SK-N-SH (cell line): ENCODE measurements at regions not wholly inside any gene's neighbourhood (a gene's known extent, or its start where the extent isn't known, plus 50 kb on each side); places are given as distances from the start of the nearest gene placed in this dataset.

ENCODE experiments used
- CTCF ChIA-PET: fragments of 300-600, 350-600 bp; formaldehyde crosslinking; extraction: SDS; loops from one replicate; lab custom pipeline; 2021; lab: Yijun Ruan, JAX
- POLR2A ChIA-PET: fragments of 350-600 bp; sonication (Branson Sonifier 250); formaldehyde crosslinking; extraction: SDS; loops from one replicate; lab custom pipeline; 2020; ENCODE audit warnings: antibody characterized with exemption, inconsistent platforms; lab: Yijun Ruan, JAX
- DNase-seq: peaks from one replicate; pipeline ENCODE4 v3.0.0; 2012
- H2AFZ ChIP-seq: fragments of 200-600 bp; sonication (generic); 2 replicates; pipeline ENCODE4 v1.8.1; 2016; ENCODE audit warnings: antibody characterized with exemption, mild to moderate bottlenecking, low read depth
- H3F3A ChIP-seq: fragments of 200-600 bp; sonication (generic); replicated peaks from 2 replicates; pipeline ENCODE3; 2016; ENCODE audit warnings: antibody characterized with exemption, mild to moderate bottlenecking; ENCODE audit not compliant: insufficient read depth
- H3K27ac ChIP-seq, 2 experiments: fragments of 200-500 bp in 1 of 2; fragments of 200-600 bp in 1 of 2; sonication (Bioruptor generic) in 1 of 2; sonication (generic), shearing (Covaris generic) in 1 of 2; 2 replicates each; pipeline versions ENCODE4 v1.5.1 to v1.6.1; 2014 to 2016; ENCODE audit warnings: low read depth in 2 of 2, inconsistent platforms in 1 of 2, low read length in 1 of 2, mild to moderate bottlenecking in 1 of 2, mixed read lengths in 1 of 2
- H3K27me3 ChIP-seq: fragments of 200-600 bp; sonication (generic), shearing (Covaris generic); 2 replicates; pipeline ENCODE4 v1.6.1; 2016; ENCODE audit warnings: mixed run types; ENCODE audit not compliant: insufficient read depth
- H3K36me3 ChIP-seq, 2 experiments: fragments of 200-500 bp in 1 of 2; fragments of 200-600 bp in 1 of 2; sonication (Bioruptor generic) in 1 of 2; sonication (generic) in 1 of 2; replicated peaks in 1 of 2; 2 replicates each; pipeline versions ENCODE3 to v1.5.1; 2014 to 2016; ENCODE audit warnings: low read length in 1 of 2, mild to moderate bottlenecking in 1 of 2; ENCODE audit not compliant: insufficient read depth in 2 of 2, control insufficient read depth in 1 of 2
- H3K4me1 ChIP-seq, 2 experiments: fragments of 200-500 bp in 1 of 2; fragments of 200-600 bp in 1 of 2; sonication (Bioruptor generic) in 1 of 2; sonication (generic), shearing (Covaris generic) in 1 of 2; 2 replicates each; pipeline versions ENCODE4 v1.5.1 to v1.6.1; 2014 to 2016; ENCODE audit warnings: low read depth in 1 of 2, low read length in 1 of 2, mixed run types in 1 of 2; ENCODE audit not compliant: insufficient read depth in 2 of 2, control insufficient read depth in 1 of 2
- H3K4me2 ChIP-seq: fragments of 200-600 bp; sonication (generic), shearing (Covaris generic); 2 replicates; pipeline ENCODE4 v1.6.1; 2017; ENCODE audit warnings: mixed run types
- H3K4me3 ChIP-seq, 2 experiments: fragments of 200-500 bp in 1 of 2; fragments of 200-600 bp in 1 of 2; sonication (Bioruptor generic) in 1 of 2; sonication (generic), shearing (Covaris generic) in 1 of 2; 2 replicates each; pipeline versions ENCODE4 v1.5.1 to v1.8.1; 2014 to 2016; ENCODE audit warnings: low read depth in 2 of 2, inconsistent platforms in 1 of 2, low read length in 1 of 2, mild to moderate bottlenecking in 1 of 2, mixed read lengths in 1 of 2, moderate library complexity in 1 of 2
- H3K79me2 ChIP-seq: fragments of 200-600 bp; sonication (generic); 2 replicates; pipeline ENCODE4 v1.8.1; 2017; ENCODE audit warnings: mild to moderate bottlenecking; ENCODE audit not compliant: insufficient read depth
- H3K9ac ChIP-seq: fragments of 200-600 bp; sonication (generic); 2 replicates; pipeline ENCODE4 v1.6.1; 2017; ENCODE audit warnings: mixed run types
- H3K9me2 ChIP-seq: fragments of 200-600 bp; sonication (generic); 2 replicates; pipeline ENCODE4 v1.6.1; 2017; ENCODE audit warnings: mixed run types
- H3K9me3 ChIP-seq: fragments of 200-600 bp; sonication (generic); 2 replicates; pipeline ENCODE4 v1.6.1; 2017; ENCODE audit warnings: mixed run types, mild to moderate bottlenecking, moderate library complexity
- H4K20me1 ChIP-seq: fragments of 200-600 bp; sonication (generic); 2 replicates; pipeline ENCODE4 v1.6.1; 2017; ENCODE audit warnings: mild to moderate bottlenecking, mixed run types; ENCODE audit not compliant: insufficient read depth
- FOXJ3 ChIP-seq: sonication (generic); formaldehyde crosslinking; IDR thresholded peaks from 2 replicates; pipeline ENCODE4 v1.5.1; 2020; ENCODE audit warnings: mild to moderate bottlenecking, missing genetic modification reagents
- FOXM1 ChIP-seq: IDR thresholded peaks from 2 replicates; pipeline ENCODE4 v1.4.0; 2012; ENCODE audit warnings: low read depth, mild to moderate bottlenecking
- GABPA ChIP-seq: IDR thresholded peaks from 2 replicates; pipeline ENCODE4 v1.4.0; 2012; ENCODE audit warnings: low read depth, mild to moderate bottlenecking
- JUND ChIP-seq: IDR thresholded peaks from 2 replicates; pipeline ENCODE4 v1.4.0; 2012
- MEF2A ChIP-seq: IDR thresholded peaks from 2 replicates; pipeline ENCODE4 v1.4.0; 2012; ENCODE audit warnings: low read depth, borderline replicate concordance
- NRF1 ChIP-seq: IDR thresholded peaks from 2 replicates; pipeline ENCODE4 v1.6.1; 2012; ENCODE audit warnings: low read depth, mild to moderate bottlenecking, low read length
- POLR2AphosphoS5 ChIP-seq: IDR thresholded peaks from 2 replicates; pipeline ENCODE4 v1.6.1; 2012; ENCODE audit warnings: low read depth, low read length
- RAD21 ChIP-seq: IDR thresholded peaks from 2 replicates; pipeline ENCODE4 v1.6.1; 2012; ENCODE audit warnings: mild to moderate bottlenecking, low read length
- SIN3A ChIP-seq: IDR thresholded peaks from 2 replicates; pipeline ENCODE4 v1.6.1; 2012; ENCODE audit warnings: low read depth, mild to moderate bottlenecking, low read length, moderate library complexity, borderline replicate concordance
- TCF12 ChIP-seq: IDR thresholded peaks from 2 replicates; pipeline ENCODE4 v1.4.0; 2012
- TEAD4 ChIP-seq: IDR thresholded peaks from 2 replicates; pipeline ENCODE4 v1.4.0; 2012; ENCODE audit warnings: mild to moderate bottlenecking, borderline replicate concordance; ENCODE audit not compliant: insufficient read depth
- YY1 ChIP-seq: IDR thresholded peaks from 2 replicates; pipeline ENCODE4 v1.4.0; 2012; ENCODE audit warnings: low read depth, mild to moderate bottlenecking
- WGBS: methylation state at CpG from one replicate; pipeline ENCODE4 v1.1.6; 2017; ENCODE audit warnings: low lambda C conversion rate; 5-methylcytosine and 5-hydroxymethylcytosine counted together
- TF ChIP-seq, protein P1 (sequence below): fragments of 150-350 bp; IDR thresholded peaks from 2 replicates; pipeline ENCODE4 v1.6.1; 2017; ENCODE audit warnings: antibody characterized with exemption, low read length, low read depth, borderline replicate concordance
- TF ChIP-seq, protein P2 (sequence below): IDR thresholded peaks from 2 replicates; pipeline ENCODE4 v1.4.0; 2012; ENCODE audit warnings: low read depth
- TF ChIP-seq, protein P3 (sequence below): IDR thresholded peaks from 2 replicates; pipeline ENCODE4 v1.4.0; 2012; ENCODE audit warnings: low read depth, borderline replicate concordance

DNA sequence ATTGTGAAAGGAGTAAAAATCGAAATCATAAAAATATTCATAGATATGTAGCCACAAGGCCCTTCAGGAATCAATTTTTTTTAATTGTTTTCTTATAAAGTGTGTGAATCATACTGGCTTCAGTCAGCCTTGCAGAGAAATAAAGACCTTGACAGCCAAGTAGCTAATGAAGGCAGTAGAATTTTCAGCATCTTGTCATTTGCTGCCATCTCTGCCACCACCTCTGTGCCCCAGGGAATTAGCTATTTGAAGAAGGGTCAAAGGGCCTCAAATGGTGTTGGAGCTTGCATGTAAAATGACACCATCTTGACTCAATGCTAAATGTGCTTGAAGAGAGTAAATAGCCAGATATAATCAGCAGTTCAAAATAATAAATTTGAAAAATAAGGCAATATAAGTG lies 359.4 kb upstream of the DCN start:
- no peak overlapping the region for H3K9ac ChIP-seq
- no peaks in the 10 kb centered on the region for H3K36me3 ChIP-seq
- H3K27me3 ChIP-seq: no peaks in the 10 kb centered on the region
- H3K79me2 ChIP-seq: no peaks in the 10 kb centered on the region
- no peaks in the 10 kb centered on the region for H3K9me2 ChIP-seq
- no peaks in the 10 kb centered on the region for H3F3A ChIP-seq
- CTCF ChIA-PET: no interaction called here
- H3K4me2 ChIP-seq: no peak overlapping the region
- H3K4me3 ChIP-seq: no peak overlapping the region
- H2AFZ ChIP-seq: no peak overlapping the region
- TF ChIP-seq RAD21: no peak
- no peak for TF ChIP-seq YY1
- TF ChIP-seq MEF2A: no peak
- TF ChIP-seq TCF12: no peak
- TF ChIP-seq FOXM1: no peak
- no peak for TF ChIP-seq POLR2AphosphoS5
- TF ChIP-seq, all 33 proteins: peak for 0
- POLR2A ChIA-PET: no interaction called here
- no peaks in the 10 kb centered on the region for H4K20me1 ChIP-seq
- no peak overlapping the region for H3K27ac ChIP-seq
- WGBS: 6% methylated on average over 1 of the region's 1 CpG
- no peak for DNase-seq
- no peaks in the 10 kb centered on the region for H3K9me3 ChIP-seq
- H3K4me1 ChIP-seq: no peaks in the 10 kb centered on the region; a peak in 1 of 4 replicates

DNA sequence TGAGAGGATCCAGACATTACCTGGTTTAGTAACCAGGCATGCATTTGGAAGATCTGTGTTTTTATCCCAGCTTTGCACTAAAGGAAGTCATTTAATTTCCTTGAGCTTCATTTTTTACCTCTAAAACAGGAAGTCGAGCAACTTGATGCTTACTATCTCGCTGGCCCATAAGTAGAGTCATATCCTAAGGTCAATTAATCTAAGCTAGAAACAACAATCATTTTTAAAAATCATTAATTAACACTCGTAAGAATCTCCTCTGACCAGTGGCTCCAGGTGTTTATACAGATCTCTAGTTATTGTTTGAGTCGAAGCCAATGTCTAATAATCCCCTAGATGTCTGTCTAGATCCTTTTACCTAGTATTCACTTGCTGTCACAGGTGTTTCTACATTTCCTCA lies 355.8 kb upstream of the DCN start:
- DNase-seq: no peak
- TF ChIP-seq JUND (no peak), FOXM1 (no peak), NRF1 (no peak), FOXJ3 (CRISPR knock-in tag) (no peak), TEAD4 (no peak), SIN3A (no peak), YY1 (no peak), GABPA (no peak), TCF12 (no peak)
- TF ChIP-seq, protein P1, sequence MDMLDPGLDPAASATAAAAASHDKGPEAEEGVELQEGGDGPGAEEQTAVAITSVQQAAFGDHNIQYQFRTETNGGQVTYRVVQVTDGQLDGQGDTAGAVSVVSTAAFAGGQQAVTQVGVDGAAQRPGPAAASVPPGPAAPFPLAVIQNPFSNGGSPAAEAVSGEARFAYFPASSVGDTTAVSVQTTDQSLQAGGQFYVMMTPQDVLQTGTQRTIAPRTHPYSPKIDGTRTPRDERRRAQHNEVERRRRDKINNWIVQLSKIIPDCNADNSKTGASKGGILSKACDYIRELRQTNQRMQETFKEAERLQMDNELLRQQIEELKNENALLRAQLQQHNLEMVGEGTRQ: no peak
- TF ChIP-seq, protein P2, sequence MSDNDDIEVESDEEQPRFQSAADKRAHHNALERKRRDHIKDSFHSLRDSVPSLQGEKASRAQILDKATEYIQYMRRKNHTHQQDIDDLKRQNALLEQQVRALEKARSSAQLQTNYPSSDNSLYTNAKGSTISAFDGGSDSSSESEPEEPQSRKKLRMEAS: no peak
- TF ChIP-seq, protein P3, sequence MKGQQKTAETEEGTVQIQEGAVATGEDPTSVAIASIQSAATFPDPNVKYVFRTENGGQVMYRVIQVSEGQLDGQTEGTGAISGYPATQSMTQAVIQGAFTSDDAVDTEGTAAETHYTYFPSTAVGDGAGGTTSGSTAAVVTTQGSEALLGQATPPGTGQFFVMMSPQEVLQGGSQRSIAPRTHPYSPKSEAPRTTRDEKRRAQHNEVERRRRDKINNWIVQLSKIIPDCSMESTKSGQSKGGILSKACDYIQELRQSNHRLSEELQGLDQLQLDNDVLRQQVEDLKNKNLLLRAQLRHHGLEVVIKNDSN: no peak
- TF ChIP-seq, all 33 proteins: peak for 0
- H2AFZ ChIP-seq: no peak overlapping the region
- H3K36me3 ChIP-seq: no peaks in the 10 kb centered on the region
- no peaks in the 10 kb centered on the region for H3K9me2 ChIP-seq
- H3K4me1 ChIP-seq: no peaks in the 10 kb centered on the region; a peak in 1 of 4 replicates
- H3K79me2 ChIP-seq: no peaks in the 10 kb centered on the region
- no peak overlapping the region for H3K4me3 ChIP-seq
- H3K4me2 ChIP-seq: no peak overlapping the region
- CTCF ChIA-PET: interaction anchor here (1.2 kb wide), 1 partner anchor 156 kb away, joined by 3 read pairs; no protein-coding TSS in a partner anchor
- H3K27me3 ChIP-seq: no peaks in the 10 kb centered on the region
- POLR2A ChIA-PET: no interaction called here
- H3K27ac ChIP-seq: no peak overlapping the region
- H3K9ac ChIP-seq: no peak overlapping the region
- H3F3A ChIP-seq: no peaks in the 10 kb centered on the region
- 19% methylated on average over 4 of the region's 4 CpGs for WGBS
- no peaks in the 10 kb centered on the region for H4K20me1 ChIP-seq
- no peaks in the 10 kb centered on the region for H3K9me3 ChIP-seq
